Suprapubic skin (tissue), 3 donors: ENCODE measurements at regions not wholly inside any gene's neighbourhood (a gene's known extent, or its start where the extent isn't known, plus 50 kb on each side); places are given as distances from the start of the nearest gene placed in this dataset.

ENCODE experiments used
- POLR2A ChIP-seq, 2 donors: fragments of 450-650 bp; IDR thresholded peaks; one replicate each; pipeline ENCODE4 v1.6.1; 2017; ENCODE audit warnings: antibody characterized with exemption in 2 of 2, mild to moderate bottlenecking in 2 of 2, moderate library complexity in 2 of 2
- TF ChIP-seq, protein P1 (sequence below), 2 donors: fragments of 200-600 bp in 1 of 2; fragments of 450-650 bp in 1 of 2; sonication (generic) in 1 of 2; IDR thresholded peaks; one replicate each; pipeline ENCODE4 v1.5.1; 2016 to 2019; ENCODE audit warnings: antibody characterized with exemption in 2 of 2, mild to moderate bottlenecking in 1 of 2, moderate library complexity in 1 of 2

DNA sequence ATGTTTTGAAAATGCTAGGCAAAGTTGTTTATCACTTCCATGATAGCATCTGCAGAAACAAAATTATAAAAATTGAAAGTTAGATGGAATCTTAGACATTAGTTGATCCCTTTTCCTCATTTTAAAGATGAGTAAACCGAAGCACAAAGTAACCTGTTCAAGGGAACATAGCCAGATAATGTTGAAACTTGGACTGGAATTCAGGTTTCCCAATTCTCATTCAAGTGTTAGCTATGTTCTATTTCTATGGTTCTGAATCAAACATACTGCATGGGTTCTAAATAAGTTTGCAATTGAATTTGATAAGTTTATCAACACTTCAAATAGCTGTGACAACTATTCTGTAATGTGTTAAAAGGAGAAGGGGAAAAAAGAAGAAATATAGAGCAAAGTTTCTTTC is 122.4 kb upstream of the SOX5 start:
- TF ChIP-seq, protein P1, sequence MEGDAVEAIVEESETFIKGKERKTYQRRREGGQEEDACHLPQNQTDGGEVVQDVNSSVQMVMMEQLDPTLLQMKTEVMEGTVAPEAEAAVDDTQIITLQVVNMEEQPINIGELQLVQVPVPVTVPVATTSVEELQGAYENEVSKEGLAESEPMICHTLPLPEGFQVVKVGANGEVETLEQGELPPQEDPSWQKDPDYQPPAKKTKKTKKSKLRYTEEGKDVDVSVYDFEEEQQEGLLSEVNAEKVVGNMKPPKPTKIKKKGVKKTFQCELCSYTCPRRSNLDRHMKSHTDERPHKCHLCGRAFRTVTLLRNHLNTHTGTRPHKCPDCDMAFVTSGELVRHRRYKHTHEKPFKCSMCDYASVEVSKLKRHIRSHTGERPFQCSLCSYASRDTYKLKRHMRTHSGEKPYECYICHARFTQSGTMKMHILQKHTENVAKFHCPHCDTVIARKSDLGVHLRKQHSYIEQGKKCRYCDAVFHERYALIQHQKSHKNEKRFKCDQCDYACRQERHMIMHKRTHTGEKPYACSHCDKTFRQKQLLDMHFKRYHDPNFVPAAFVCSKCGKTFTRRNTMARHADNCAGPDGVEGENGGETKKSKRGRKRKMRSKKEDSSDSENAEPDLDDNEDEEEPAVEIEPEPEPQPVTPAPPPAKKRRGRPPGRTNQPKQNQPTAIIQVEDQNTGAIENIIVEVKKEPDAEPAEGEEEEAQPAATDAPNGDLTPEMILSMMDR (IDR thresholded peaks at IDR 0.05) = no peak
- no peak for TF ChIP-seq POLR2A (IDR thresholded peaks at IDR 0.05)
